ENCODE measurements at regions not wholly inside any gene's neighbourhood (a gene's known extent, or its start where the extent isn't known, plus 50 kb on each side); places are given as distances from the start of the nearest gene placed in this dataset.

GRCh38 chr4:89166971-89167475 is 55.7 kb downstream of the TIGD2 start:
- TF ChIP-seq CTCF (conservative IDR thresholded peaks at IDR 0.05; ENCODE audit: low read length): no peak
- no peak for TF ChIP-seq EZH2phosphoT487 (IDR thresholded peaks at IDR 0.05; ENCODE audit: borderline replicate concordance, low read depth, low read length)
- no peak for DNase-seq (ENCODE audit: low spot score)
- Histone ChIP-seq H3K36me3 (ENCODE audit: insufficient read depth, low read length) (no peaks in the 10 kb centered on the region), H3K79me2 (ENCODE audit: insufficient read depth, low read depth, low read length) (no peaks in the 10 kb centered on the region), H3K4me3 (ENCODE audit: low read depth, low read length, poor library complexity, severe bottlenecking) (no peak overlapping the region), H3K9me2 (ENCODE audit: insufficient read depth, low read length) (no peaks in the 10 kb centered on the region), H3K4me1 (ENCODE audit: insufficient read depth, low read length, poor library complexity, severe bottlenecking) (no peaks in the 10 kb centered on the region), H2AFZ (ENCODE audit: low read length) (no peak overlapping the region), H3K4me2 (ENCODE audit: low read length) (no peak overlapping the region), H3K27ac (ENCODE audit: low read depth, low read length, poor library complexity, severe bottlenecking) (no peak overlapping the region), H4K20me1 (ENCODE audit: insufficient read depth, low read length) (no peaks in the 10 kb centered on the region), H3K9me3 (ENCODE audit: low read length) (no peaks in the 10 kb centered on the region)
- CTCF ChIA-PET (ENCODE audit: unreplicated experiment): no interaction called here
- intact Hi-C loops (cut with micrococcal nuclease; ENCODE audit: unreplicated experiment): no loop called here
- POLR2A ChIA-PET: no interaction called here
- no TSS peak for BruUV-seq (replicated peaks)

- DNase-seq (ENCODE audit: low spot score): no peak
- no peaks in the 10 kb centered on the region for H4K20me1 ChIP-seq (ENCODE audit: insufficient read depth, low read length)
- no peaks in the 10 kb centered on the region for H3K4me1 ChIP-seq (ENCODE audit: insufficient read depth, low read length, poor library complexity, severe bottlenecking)
- no TSS peak for BruUV-seq (replicated peaks)
- H3K27ac ChIP-seq (ENCODE audit: low read depth, low read length, poor library complexity, severe bottlenecking): no peak overlapping the region
- H3K36me3 ChIP-seq (ENCODE audit: insufficient read depth, low read length): no peaks in the 10 kb centered on the region
- no peaks in the 10 kb centered on the region for H3K9me2 ChIP-seq (ENCODE audit: insufficient read depth, low read length)
- H3K9me3 ChIP-seq (ENCODE audit: low read length): no peaks in the 10 kb centered on the region
- intact Hi-C loops (cut with micrococcal nuclease; ENCODE audit: unreplicated experiment): no loop called here
- H3K4me3 ChIP-seq (ENCODE audit: low read depth, low read length, poor library complexity, severe bottlenecking): no peak overlapping the region
- ChIA-PET CTCF (ENCODE audit: unreplicated experiment) (no interaction called here), POLR2A (interaction anchor here (0.5 to 1.0 kb wide), 2 partner anchors 11 to 12 kb away, joined by 3 to 5 read pairs; no protein-coding TSS in a partner anchor)
- no peak overlapping the region for H2AFZ ChIP-seq (ENCODE audit: low read length)
- no peaks in the 10 kb centered on the region for H3K79me2 ChIP-seq (ENCODE audit: insufficient read depth, low read depth, low read length)
- TF ChIP-seq CTCF (conservative IDR thresholded peaks at IDR 0.05; ENCODE audit: low read length): no peak
- no peak for TF ChIP-seq EZH2phosphoT487 (IDR thresholded peaks at IDR 0.05; ENCODE audit: borderline replicate concordance, low read depth, low read length)
- H3K4me2 ChIP-seq (ENCODE audit: low read length): no peak overlapping the region
These were observed 60.0 kb downstream of the TIGD2 start for GRCh38 chr4:89171176-89171805.

GRCh38 chr4:89172865-89173264 is 61.5 kb downstream of the TIGD2 start:
- Histone ChIP-seq H3K9me2 (ENCODE audit: insufficient read depth, low read length) (no peaks in the 10 kb centered on the region), H3K4me3 (ENCODE audit: low read depth, low read length, poor library complexity, severe bottlenecking) (no peak overlapping the region), H4K20me1 (ENCODE audit: insufficient read depth, low read length) (no peaks in the 10 kb centered on the region), H3K4me1 (ENCODE audit: insufficient read depth, low read length, poor library complexity, severe bottlenecking) (no peaks in the 10 kb centered on the region), H2AFZ (ENCODE audit: low read length) (no peak overlapping the region), H3K79me2 (ENCODE audit: insufficient read depth, low read depth, low read length) (no peaks in the 10 kb centered on the region), H3K27ac (ENCODE audit: low read depth, low read length, poor library complexity, severe bottlenecking) (no peak overlapping the region), H3K4me2 (ENCODE audit: low read length) (no peak overlapping the region), H3K9me3 (ENCODE audit: low read length) (no peaks in the 10 kb centered on the region), H3K36me3 (ENCODE audit: insufficient read depth, low read length) (no peaks in the 10 kb centered on the region)
- DNase-seq (ENCODE audit: low spot score): no peak
- BruUV-seq (replicated peaks): no TSS peak
- intact Hi-C loops (cut with micrococcal nuclease; ENCODE audit: unreplicated experiment): no loop called here
- ChIA-PET POLR2A (no interaction called here), CTCF (ENCODE audit: unreplicated experiment) (no interaction called here)
- no peak for TF ChIP-seq CTCF (conservative IDR thresholded peaks at IDR 0.05; ENCODE audit: low read length)
- TF ChIP-seq EZH2phosphoT487 (IDR thresholded peaks at IDR 0.05; ENCODE audit: borderline replicate concordance, low read depth, low read length): no peak
